HEK293 (cell line): ENCODE measurements at regions not wholly inside any gene's neighbourhood (a gene's known extent, or its start where the extent isn't known, plus 50 kb on each side); places are given as distances from the start of the nearest gene placed in this dataset.

Experiments
- TF ChIP-seq, protein P1 (sequence below): fragments of 450-650 bp; formaldehyde crosslinking; IDR thresholded peaks from 2 replicates; pipeline ENCODE4 v1.5.1; 2016; ENCODE audit warnings: missing biosample characterization, missing genetic modification characterization
- TF ChIP-seq, protein P2 (sequence below): fragments of 450-650 bp; formaldehyde crosslinking; IDR thresholded peaks from 2 replicates; pipeline ENCODE4 v1.5.1; 2016; ENCODE audit warnings: missing biosample characterization, missing genetic modification characterization

DNA sequence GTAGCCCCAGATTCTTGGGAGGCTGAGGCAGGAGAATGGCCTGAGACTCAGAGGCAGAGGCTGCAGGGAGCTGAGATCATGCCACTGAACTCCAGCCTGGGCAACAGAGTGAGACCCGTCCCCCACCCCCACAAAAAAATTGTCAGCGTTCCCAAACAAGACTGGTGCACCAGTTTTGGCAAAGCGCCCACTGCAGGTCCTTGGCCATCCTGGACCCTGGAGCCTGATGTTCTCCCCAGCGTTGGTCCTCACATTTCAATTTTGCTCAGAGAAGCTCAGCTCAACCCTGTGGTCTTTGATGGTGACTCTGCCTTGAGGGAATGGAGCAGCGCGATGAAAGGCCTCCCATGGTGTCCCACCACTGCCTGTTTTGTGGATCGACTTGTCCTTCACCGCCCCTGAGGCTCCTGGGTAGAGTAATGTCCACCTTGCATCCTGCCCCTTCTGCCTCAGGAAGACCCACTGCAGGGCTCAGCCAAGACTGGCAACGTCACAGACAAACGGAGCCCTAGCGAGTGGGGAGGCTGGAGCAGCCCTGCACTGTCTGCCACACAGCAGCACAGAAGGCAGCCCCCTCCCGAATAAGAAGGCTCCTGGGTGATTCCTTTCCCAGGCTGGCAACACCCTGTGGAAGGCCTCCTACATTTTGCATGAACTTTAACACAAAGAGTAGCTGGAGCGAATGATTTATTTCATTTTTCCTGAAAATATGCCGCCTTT is 410.9 kb downstream of the TCERG1L start:
- TF ChIP-seq, protein P1, sequence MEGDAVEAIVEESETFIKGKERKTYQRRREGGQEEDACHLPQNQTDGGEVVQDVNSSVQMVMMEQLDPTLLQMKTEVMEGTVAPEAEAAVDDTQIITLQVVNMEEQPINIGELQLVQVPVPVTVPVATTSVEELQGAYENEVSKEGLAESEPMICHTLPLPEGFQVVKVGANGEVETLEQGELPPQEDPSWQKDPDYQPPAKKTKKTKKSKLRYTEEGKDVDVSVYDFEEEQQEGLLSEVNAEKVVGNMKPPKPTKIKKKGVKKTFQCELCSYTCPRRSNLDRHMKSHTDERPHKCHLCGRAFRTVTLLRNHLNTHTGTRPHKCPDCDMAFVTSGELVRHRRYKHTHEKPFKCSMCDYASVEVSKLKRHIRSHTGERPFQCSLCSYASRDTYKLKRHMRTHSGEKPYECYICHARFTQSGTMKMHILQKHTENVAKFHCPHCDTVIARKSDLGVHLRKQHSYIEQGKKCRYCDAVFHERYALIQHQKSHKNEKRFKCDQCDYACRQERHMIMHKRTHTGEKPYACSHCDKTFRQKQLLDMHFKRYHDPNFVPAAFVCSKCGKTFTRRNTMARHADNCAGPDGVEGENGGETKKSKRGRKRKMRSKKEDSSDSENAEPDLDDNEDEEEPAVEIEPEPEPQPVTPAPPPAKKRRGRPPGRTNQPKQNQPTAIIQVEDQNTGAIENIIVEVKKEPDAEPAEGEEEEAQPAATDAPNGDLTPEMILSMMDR: no peak
- TF ChIP-seq, protein P2, sequence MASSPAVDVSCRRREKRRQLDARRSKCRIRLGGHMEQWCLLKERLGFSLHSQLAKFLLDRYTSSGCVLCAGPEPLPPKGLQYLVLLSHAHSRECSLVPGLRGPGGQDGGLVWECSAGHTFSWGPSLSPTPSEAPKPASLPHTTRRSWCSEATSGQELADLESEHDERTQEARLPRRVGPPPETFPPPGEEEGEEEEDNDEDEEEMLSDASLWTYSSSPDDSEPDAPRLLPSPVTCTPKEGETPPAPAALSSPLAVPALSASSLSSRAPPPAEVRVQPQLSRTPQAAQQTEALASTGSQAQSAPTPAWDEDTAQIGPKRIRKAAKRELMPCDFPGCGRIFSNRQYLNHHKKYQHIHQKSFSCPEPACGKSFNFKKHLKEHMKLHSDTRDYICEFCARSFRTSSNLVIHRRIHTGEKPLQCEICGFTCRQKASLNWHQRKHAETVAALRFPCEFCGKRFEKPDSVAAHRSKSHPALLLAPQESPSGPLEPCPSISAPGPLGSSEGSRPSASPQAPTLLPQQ (tag by site-specific recombination): no peak
